ENCODE measurements at regions not wholly inside any gene's neighbourhood (a gene's known extent, or its start where the extent isn't known, plus 50 kb on each side); places are given as distances from the start of the nearest gene placed in this dataset.

DNA sequence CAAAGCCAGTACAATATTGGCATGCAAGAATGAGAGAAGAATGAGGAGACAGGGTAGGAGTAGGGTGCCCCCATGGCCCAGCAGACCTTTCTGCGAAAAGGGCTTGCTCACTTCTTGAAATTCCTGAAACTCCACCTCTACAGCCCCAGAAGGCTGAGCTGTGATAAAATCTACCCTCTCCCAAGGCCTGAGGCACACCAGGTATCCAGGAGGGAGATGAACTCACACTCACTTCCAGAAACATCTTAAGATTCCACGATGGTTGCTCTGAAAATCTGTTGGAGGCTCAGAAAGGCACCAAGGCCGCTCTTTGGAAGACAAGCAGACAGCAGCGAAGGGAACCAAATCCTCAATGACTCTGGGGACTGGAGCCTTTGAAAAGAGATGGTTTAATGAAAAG lies 297.5 kb downstream of the UACA start:
- Histone ChIP-seq H3K27ac (ENCODE audit: low read depth, low read length) (no peak overlapping the region), H4K5ac (ENCODE audit: insufficient read length, low read depth, low read length) (no peak overlapping the region), H4K8ac (ENCODE audit: extremely low read depth, insufficient read depth, low read length) (no peak overlapping the region), H3K4me3 (ENCODE audit: extremely low read depth in 1 of 4, insufficient read depth in 2 of 4, low read depth in 3 of 4, low read length in 4 of 4) (no peak overlapping the region), H3K36me3 (ENCODE audit: control insufficient read depth in 2 of 4, insufficient read depth in 4 of 4, low read length in 3 of 4) (no peaks in the 10 kb centered on the region), H3K4me2 (ENCODE audit: insufficient read depth in 1 of 2, low read depth in 2 of 2, low read length in 2 of 2) (no peak overlapping the region), H3K4me1 (replicated peaks in 1 of 4; ENCODE audit: control insufficient read depth in 3 of 4, insufficient read depth in 4 of 4, low read length in 3 of 4) (no peaks in the 10 kb centered on the region), H3K27me3 (replicated peaks in 1 of 4; ENCODE audit: control insufficient read depth in 3 of 4, extremely low read depth in 1 of 4, insufficient read depth in 3 of 4, low read length in 3 of 4) (no peaks in the 10 kb centered on the region), H3K18ac (ENCODE audit: extremely low read depth, low read length) (no peak overlapping the region), H2AFZ (ENCODE audit: low read length) (no peak overlapping the region), H3K9me3 (ENCODE audit: insufficient read depth in 2 of 2, low read depth in 1 of 2, low read length in 1 of 2) (no peaks in the 10 kb centered on the region), H3K23me2 (ENCODE audit: low read depth, low read length) (no peaks in the 10 kb centered on the region), H3K79me1 (ENCODE audit: low read depth, low read length) (no peaks in the 10 kb centered on the region), H3K4ac (replicated peaks; ENCODE audit: insufficient read length, low read depth, low read length) (no peak overlapping the region), H4K91ac (replicated peaks; ENCODE audit: insufficient read length, low read length) (no peak overlapping the region), H3K79me2 (ENCODE audit: control insufficient read depth in 1 of 2, insufficient read depth in 2 of 2, low read length in 2 of 2) (no peaks in the 10 kb centered on the region), H2AK5ac (ENCODE audit: low read depth, low read length) (no peak overlapping the region), H2BK5ac (ENCODE audit: low read depth, low read length) (no peak overlapping the region), H2BK12ac (ENCODE audit: low read depth, low read length) (no peak overlapping the region), H3K23ac (ENCODE audit: insufficient read length) (no peak overlapping the region), H2BK20ac (ENCODE audit: low read length) (no peak overlapping the region), H3K56ac (replicated peaks; ENCODE audit: insufficient read length, low read depth, low read length) (no peak overlapping the region), H3K14ac (ENCODE audit: insufficient read length) (no peak overlapping the region), H2BK120ac (replicated peaks; ENCODE audit: low read depth, low read length) (no peak overlapping the region), H3K9ac (replicated peaks in 1 of 4; ENCODE audit: extremely low read depth in 1 of 4, low read depth in 3 of 4, low read length in 3 of 4) (no peak overlapping the region), H2BK15ac (ENCODE audit: low read length) (no peak overlapping the region), H4K20me1 (replicated peaks in 1 of 2; ENCODE audit: control insufficient read depth in 1 of 2, insufficient read depth in 2 of 2, low read length in 2 of 2) (no peaks in the 10 kb centered on the region)
- FAIRE-seq = no peak
- 98% methylated on average over 4 of the region's 4 CpGs; no CpG with 5 or more reads in 1 of the 2 experiments for WGBS, 2 experiments (ENCODE audit: extremely low coverage in 1 of 2, insufficient coverage in 1 of 2, insufficient read length in 1 of 2, insufficient replicate concordance in 2 of 2, low coverage in 1 of 2, low lambda C conversion rate in 2 of 2, missing lambda C conversion rate in 1 of 2)
- POLR2A ChIA-PET (ENCODE audit: partially characterized antibody) = no interaction called here
- CTCF ChIA-PET (ENCODE audit: partially characterized antibody) = interaction anchor here (0.5 to 9.1 kb wide), 24 partner anchors 10 to 937 kb away, joined by 3 to 81 read pairs (median 4); no protein-coding TSS in a partner anchor
- no peak for DNase-seq (ENCODE audit: low read depth in 1 of 2, low spot score in 2 of 2)
- no peak for TF ChIP-seq EGR1 (IDR thresholded peaks at IDR 0.05; ENCODE audit: borderline replicate concordance, low read depth, low read length)
- TF ChIP-seq KDM1A (IDR thresholded peaks at IDR 0.05; ENCODE audit: borderline replicate concordance, low read length) = no peak
- TF ChIP-seq RFX5 (IDR thresholded peaks at IDR 0.05; ENCODE audit: borderline replicate concordance, low read depth, low read length) = no peak
- TF ChIP-seq, protein P1, sequence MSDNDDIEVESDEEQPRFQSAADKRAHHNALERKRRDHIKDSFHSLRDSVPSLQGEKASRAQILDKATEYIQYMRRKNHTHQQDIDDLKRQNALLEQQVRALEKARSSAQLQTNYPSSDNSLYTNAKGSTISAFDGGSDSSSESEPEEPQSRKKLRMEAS (IDR thresholded peaks at IDR 0.05) = no peak
- TF ChIP-seq FOSL1 (IDR thresholded peaks at IDR 0.05; ENCODE audit: insufficient read depth, low read depth, low read length) = no peak
- TF ChIP-seq SUZ12 (IDR thresholded peaks at IDR 0.05; ENCODE audit: low read length) = no peak
- no peak for TF ChIP-seq TEAD4 (IDR thresholded peaks at IDR 0.05; ENCODE audit: low read depth, low read length)
- TF ChIP-seq, protein P2, sequence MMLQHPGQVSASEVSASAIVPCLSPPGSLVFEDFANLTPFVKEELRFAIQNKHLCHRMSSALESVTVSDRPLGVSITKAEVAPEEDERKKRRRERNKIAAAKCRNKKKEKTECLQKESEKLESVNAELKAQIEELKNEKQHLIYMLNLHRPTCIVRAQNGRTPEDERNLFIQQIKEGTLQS (IDR thresholded peaks at IDR 0.05; ENCODE audit: insufficient read depth, low read depth, low read length) = no peak
- no peak for TF ChIP-seq SIX5 (IDR thresholded peaks at IDR 0.05; ENCODE audit: low read depth, low read length)
- TF ChIP-seq POLR2A (IDR thresholded peaks at IDR 0.05; ENCODE audit: control extremely low read depth in 1 of 2, low read depth in 2 of 2, low read length in 2 of 2) = no peak
- TF ChIP-seq, protein P3, sequence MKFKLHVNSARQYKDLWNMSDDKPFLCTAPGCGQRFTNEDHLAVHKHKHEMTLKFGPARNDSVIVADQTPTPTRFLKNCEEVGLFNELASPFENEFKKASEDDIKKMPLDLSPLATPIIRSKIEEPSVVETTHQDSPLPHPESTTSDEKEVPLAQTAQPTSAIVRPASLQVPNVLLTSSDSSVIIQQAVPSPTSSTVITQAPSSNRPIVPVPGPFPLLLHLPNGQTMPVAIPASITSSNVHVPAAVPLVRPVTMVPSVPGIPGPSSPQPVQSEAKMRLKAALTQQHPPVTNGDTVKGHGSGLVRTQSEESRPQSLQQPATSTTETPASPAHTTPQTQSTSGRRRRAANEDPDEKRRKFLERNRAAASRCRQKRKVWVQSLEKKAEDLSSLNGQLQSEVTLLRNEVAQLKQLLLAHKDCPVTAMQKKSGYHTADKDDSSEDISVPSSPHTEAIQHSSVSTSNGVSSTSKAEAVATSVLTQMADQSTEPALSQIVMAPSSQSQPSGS (IDR thresholded peaks at IDR 0.05; ENCODE audit: low read length) = no peak
- no peak for TF ChIP-seq SP4 (IDR thresholded peaks at IDR 0.05; ENCODE audit: low read length)
- TF ChIP-seq CBX8 (IDR thresholded peaks at IDR 0.05; ENCODE audit: borderline replicate concordance, low read depth, low read length) = no peak

All from H1 (cell line).